H1 (cell line): ENCODE measurements at regions not wholly inside any gene's neighbourhood (a gene's known extent, or its start where the extent isn't known, plus 50 kb on each side); places are given as distances from the start of the nearest gene placed in this dataset.

ENCODE experiments used
- TF ChIP-seq, protein P1 (sequence below): fragments of 300-600 bp; sonication (generic); IDR thresholded peaks from 2 replicates; pipeline ENCODE4 v1.7.1; 2012; ENCODE audit warnings: low read length, moderate library complexity, mild to moderate bottlenecking, inconsistent platforms; ENCODE audit not compliant: insufficient replicate concordance

DNA sequence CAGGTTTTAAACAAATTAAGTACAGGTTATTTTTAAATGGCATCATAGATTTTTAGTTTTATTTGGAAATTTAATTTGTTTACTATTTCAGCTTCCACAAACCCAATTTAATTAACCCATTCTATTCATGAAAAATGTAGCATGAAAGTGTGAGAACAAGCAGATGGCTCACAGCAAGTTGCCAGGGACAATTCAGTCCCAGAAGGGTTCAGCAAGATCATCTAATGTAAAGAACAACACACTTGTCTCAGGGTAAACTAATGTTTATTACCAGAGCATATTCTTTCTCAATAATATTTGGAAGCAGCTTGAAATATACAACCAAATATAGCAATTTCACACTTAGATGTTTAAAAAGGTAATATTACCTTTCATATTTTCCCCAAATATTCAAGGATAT, 166.9 kb upstream of the SLC13A1 start (continued):
- TF ChIP-seq, protein P1, sequence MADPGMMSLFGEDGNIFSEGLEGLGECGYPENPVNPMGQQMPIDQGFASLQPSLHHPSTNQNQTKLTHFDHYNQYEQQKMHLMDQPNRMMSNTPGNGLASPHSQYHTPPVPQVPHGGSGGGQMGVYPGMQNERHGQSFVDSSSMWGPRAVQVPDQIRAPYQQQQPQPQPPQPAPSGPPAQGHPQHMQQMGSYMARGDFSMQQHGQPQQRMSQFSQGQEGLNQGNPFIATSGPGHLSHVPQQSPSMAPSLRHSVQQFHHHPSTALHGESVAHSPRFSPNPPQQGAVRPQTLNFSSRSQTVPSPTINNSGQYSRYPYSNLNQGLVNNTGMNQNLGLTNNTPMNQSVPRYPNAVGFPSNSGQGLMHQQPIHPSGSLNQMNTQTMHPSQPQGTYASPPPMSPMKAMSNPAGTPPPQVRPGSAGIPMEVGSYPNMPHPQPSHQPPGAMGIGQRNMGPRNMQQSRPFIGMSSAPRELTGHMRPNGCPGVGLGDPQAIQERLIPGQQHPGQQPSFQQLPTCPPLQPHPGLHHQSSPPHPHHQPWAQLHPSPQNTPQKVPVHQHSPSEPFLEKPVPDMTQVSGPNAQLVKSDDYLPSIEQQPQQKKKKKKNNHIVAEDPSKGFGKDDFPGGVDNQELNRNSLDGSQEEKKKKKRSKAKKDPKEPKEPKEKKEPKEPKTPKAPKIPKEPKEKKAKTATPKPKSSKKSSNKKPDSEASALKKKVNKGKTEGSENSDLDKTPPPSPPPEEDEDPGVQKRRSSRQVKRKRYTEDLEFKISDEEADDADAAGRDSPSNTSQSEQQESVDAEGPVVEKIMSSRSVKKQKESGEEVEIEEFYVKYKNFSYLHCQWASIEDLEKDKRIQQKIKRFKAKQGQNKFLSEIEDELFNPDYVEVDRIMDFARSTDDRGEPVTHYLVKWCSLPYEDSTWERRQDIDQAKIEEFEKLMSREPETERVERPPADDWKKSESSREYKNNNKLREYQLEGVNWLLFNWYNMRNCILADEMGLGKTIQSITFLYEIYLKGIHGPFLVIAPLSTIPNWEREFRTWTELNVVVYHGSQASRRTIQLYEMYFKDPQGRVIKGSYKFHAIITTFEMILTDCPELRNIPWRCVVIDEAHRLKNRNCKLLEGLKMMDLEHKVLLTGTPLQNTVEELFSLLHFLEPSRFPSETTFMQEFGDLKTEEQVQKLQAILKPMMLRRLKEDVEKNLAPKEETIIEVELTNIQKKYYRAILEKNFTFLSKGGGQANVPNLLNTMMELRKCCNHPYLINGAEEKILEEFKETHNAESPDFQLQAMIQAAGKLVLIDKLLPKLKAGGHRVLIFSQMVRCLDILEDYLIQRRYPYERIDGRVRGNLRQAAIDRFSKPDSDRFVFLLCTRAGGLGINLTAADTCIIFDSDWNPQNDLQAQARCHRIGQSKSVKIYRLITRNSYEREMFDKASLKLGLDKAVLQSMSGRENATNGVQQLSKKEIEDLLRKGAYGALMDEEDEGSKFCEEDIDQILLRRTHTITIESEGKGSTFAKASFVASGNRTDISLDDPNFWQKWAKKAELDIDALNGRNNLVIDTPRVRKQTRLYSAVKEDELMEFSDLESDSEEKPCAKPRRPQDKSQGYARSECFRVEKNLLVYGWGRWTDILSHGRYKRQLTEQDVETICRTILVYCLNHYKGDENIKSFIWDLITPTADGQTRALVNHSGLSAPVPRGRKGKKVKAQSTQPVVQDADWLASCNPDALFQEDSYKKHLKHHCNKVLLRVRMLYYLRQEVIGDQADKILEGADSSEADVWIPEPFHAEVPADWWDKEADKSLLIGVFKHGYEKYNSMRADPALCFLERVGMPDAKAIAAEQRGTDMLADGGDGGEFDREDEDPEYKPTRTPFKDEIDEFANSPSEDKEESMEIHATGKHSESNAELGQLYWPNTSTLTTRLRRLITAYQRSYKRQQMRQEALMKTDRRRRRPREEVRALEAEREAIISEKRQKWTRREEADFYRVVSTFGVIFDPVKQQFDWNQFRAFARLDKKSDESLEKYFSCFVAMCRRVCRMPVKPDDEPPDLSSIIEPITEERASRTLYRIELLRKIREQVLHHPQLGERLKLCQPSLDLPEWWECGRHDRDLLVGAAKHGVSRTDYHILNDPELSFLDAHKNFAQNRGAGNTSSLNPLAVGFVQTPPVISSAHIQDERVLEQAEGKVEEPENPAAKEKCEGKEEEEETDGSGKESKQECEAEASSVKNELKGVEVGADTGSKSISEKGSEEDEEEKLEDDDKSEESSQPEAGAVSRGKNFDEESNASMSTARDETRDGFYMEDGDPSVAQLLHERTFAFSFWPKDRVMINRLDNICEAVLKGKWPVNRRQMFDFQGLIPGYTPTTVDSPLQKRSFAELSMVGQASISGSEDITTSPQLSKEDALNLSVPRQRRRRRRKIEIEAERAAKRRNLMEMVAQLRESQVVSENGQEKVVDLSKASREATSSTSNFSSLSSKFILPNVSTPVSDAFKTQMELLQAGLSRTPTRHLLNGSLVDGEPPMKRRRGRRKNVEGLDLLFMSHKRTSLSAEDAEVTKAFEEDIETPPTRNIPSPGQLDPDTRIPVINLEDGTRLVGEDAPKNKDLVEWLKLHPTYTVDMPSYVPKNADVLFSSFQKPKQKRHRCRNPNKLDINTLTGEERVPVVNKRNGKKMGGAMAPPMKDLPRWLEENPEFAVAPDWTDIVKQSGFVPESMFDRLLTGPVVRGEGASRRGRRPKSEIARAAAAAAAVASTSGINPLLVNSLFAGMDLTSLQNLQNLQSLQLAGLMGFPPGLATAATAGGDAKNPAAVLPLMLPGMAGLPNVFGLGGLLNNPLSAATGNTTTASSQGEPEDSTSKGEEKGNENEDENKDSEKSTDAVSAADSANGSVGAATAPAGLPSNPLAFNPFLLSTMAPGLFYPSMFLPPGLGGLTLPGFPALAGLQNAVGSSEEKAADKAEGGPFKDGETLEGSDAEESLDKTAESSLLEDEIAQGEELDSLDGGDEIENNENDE, result no peak
